Vagina (tissue), 2 donors: ENCODE measurements at regions not wholly inside any gene's neighbourhood (a gene's known extent, or its start where the extent isn't known, plus 50 kb on each side); places are given as distances from the start of the nearest gene placed in this dataset.
A peak's percentile ranks its signal among the peaks of the same experiment; 100 is the strongest.

ENCODE experiments used
- DNase-seq, 2 donors: peaks; one replicate each; pipeline ENCODE4 v3.0.0-alpha.2; 2017; ENCODE audit errors: extremely low spot score in 2 of 2
- H3K27ac ChIP-seq: fragments of 200-600 bp; sonication (generic); one replicate; pipeline ENCODE4 v1.5.1; 2019
- H3K27me3 ChIP-seq: fragments of 200-600 bp; sonication (generic); one replicate; pipeline ENCODE4 v1.5.1; 2019
- H3K36me3 ChIP-seq, 2 donors: fragments of 200-600 bp; sonication (generic); one replicate each; pipeline ENCODE4 v1.5.1; 2017 to 2019
- H3K4me1 ChIP-seq: fragments of 200-600 bp; sonication (generic); one replicate; pipeline ENCODE4 v1.5.1; 2019
- H3K4me3 ChIP-seq, 2 donors: fragments of 200-600 bp; sonication (generic); 1 replicate in 1 of 2; 2 replicates in 1 of 2; pipeline ENCODE4 v1.5.1; 2016 to 2019
- H3K9me3 ChIP-seq: fragments of 200-600 bp; sonication (generic); one replicate; pipeline ENCODE4 v1.5.1; 2019
- POLR2A ChIP-seq, 2 donors: fragments of 450-650 bp; IDR thresholded peaks; one replicate each; pipeline ENCODE4 v1.6.1; 2017; ENCODE audit warnings: antibody characterized with exemption in 2 of 2, mild to moderate bottlenecking in 2 of 2, moderate library complexity in 2 of 2
- POLR2AphosphoS5 ChIP-seq, 2 donors: sonication (generic); formaldehyde crosslinking; IDR thresholded peaks; one replicate each; pipeline ENCODE4 v1.9.0; 2017; ENCODE audit warnings: antibody characterized with exemption in 2 of 2, mild to moderate bottlenecking in 2 of 2, low read depth in 1 of 2; ENCODE audit not compliant: insufficient read depth in 1 of 2
- intact Hi-C: fragments of 100-400 bp; cut with DNase I; formaldehyde crosslinking; loops from one replicate; pipeline ENCODE4 v1.15.1; 2023
- TF ChIP-seq, protein P1 (sequence below), 3 experiments: fragments of 450-650 bp in 2 of 3; fragments of 200-600 bp in 1 of 3; sonication (generic) in 1 of 3; IDR thresholded peaks; one replicate each; pipeline ENCODE4 v1.5.1; 2017 to 2019; ENCODE audit warnings: antibody characterized with exemption in 3 of 3, mild to moderate bottlenecking in 2 of 3, moderate library complexity in 2 of 3

DNA sequence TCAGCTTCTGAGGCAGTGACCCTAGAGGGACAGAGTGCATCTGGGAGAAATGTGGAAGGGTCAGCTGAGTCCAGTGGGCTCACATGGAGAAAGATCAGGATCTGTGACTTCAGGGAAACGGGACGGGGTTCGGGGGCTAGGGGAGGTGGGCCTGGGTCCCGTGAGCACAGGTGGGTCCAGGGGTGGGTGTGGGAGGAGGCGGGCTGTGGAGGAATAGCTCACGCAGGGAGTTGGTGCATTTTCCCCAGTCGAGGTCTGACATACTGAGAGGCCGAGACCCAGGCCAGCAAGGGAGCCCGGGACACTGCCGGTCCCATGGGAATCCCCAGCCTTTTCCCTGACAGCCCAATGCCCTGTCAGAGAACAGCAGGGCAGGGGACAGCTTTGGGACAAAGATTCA is 93.1 kb downstream of the TNFAIP2 start:
- TF ChIP-seq POLR2A (IDR thresholded peaks at IDR 0.05) (no peak), POLR2AphosphoS5 (IDR thresholded peaks at IDR 0.05; ENCODE audit: insufficient read depth in 1 of 2, low read depth in 1 of 2) (no peak)
- TF ChIP-seq, protein P1, sequence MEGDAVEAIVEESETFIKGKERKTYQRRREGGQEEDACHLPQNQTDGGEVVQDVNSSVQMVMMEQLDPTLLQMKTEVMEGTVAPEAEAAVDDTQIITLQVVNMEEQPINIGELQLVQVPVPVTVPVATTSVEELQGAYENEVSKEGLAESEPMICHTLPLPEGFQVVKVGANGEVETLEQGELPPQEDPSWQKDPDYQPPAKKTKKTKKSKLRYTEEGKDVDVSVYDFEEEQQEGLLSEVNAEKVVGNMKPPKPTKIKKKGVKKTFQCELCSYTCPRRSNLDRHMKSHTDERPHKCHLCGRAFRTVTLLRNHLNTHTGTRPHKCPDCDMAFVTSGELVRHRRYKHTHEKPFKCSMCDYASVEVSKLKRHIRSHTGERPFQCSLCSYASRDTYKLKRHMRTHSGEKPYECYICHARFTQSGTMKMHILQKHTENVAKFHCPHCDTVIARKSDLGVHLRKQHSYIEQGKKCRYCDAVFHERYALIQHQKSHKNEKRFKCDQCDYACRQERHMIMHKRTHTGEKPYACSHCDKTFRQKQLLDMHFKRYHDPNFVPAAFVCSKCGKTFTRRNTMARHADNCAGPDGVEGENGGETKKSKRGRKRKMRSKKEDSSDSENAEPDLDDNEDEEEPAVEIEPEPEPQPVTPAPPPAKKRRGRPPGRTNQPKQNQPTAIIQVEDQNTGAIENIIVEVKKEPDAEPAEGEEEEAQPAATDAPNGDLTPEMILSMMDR (IDR thresholded peaks at IDR 0.05): no peak
- intact Hi-C loops: no loop called here
- Histone ChIP-seq H3K4me3 (no peak overlapping the region), H3K27me3 (no peaks in the 10 kb centered on the region), H3K4me1 (peaks cover 13% of the 10 kb centered on the region), H3K27ac (no peak overlapping the region), H3K9me3 (no peaks in the 10 kb centered on the region), H3K36me3 (no peaks in the 10 kb centered on the region)
- DNase-seq: no peak

DNA sequence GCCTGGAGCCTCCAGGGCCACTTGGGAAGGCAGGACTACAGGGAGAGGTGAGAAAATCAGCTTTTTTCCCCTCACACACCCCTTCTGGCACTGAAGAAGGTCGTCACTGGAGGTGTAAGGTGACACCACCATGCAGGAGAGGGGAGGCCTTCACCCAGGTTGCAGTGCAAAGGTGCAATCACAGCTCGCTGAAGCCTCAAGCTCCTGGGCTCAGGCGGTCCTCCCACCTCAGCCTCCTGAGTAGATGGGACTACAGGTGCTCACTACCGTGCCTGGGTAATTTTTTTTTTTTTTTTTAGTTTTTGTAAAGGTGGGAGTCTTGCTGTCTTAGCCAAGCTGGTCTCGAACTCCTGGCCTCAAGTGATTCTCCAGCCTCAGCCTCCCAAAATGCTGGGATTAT is 93.6 kb downstream of the TNFAIP2 start:
- TF ChIP-seq, protein P1 (IDR thresholded peaks at IDR 0.05): no peak
- TF ChIP-seq POLR2A (IDR thresholded peaks at IDR 0.05) (no peak), POLR2AphosphoS5 (IDR thresholded peaks at IDR 0.05; ENCODE audit: insufficient read depth in 1 of 2, low read depth in 1 of 2) (no peak)
- H3K4me3 ChIP-seq: no peak overlapping the region
- no peaks in the 10 kb centered on the region for H3K36me3 ChIP-seq
- intact Hi-C loops: no loop called here
- no peak for DNase-seq
- peaks cover 13% of the 10 kb centered on the region for H3K4me1 ChIP-seq
- H3K9me3 ChIP-seq: no peaks in the 10 kb centered on the region
- H3K27me3 ChIP-seq: no peaks in the 10 kb centered on the region
- H3K27ac ChIP-seq: no peak overlapping the region

DNA sequence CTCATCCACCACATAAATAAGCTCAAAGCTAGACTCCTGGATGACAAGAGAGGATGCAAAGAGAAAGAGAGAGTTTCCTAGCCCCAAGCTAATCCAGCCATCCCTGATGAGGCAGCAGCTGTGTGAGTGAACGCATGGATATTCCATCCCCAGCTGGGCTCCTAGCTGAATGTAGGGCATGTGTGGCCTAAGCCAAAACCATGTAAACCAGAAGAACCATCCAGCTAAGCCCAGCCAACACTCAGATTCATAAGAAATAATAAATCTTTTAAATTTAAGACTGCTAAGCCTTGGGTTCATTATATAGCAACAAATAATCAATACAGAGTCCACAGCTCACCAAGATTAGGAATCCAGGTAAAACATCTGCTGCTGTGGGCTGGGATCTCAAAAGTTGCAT is 94.3 kb downstream of the TNFAIP2 start:
- intact Hi-C loops: no loop called here

DNA sequence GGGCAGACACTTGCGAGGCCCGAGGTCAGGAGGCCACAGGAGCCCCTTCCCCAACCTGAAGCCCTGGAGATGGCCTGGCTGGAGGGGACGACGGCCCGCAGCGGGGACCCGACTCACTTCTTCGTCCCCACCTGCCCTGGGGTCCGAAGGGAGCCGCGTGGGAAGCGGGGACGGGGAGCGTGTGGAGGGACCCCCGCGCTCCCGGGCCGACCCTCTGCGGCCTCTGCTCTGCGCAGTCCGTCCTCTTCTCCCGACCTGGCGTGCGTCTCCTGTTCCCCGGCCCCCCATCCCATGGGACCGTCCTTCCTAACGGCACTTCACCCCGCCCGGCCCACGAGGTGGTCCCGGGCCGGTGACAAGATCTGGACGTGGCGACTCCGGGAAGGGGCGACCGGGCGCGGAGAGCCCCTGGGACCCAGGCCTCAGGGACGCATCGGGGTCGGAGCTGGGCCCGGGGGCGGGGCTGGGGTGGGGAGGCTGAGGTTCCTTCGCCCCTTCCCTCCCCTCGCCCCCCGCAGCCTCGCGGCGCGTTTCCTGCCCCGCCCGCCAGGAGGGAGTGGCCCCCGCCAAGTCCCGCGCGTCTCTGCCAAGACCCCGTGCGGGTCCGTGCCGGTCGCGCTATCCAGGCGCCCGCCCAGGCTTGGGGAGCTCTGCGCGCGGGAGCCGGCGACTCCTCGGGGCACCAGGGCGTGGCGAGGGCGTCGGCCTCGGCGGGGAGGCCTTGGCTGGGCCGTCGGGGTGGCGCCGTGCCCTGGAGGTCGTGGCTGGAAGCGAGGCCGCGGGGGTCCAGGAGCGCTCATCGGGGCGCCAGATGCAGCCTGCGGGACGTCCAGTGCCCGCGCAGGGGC is 97.1 kb downstream of the TNFAIP2 start:
- H3K27ac ChIP-seq: peak overlapping the region; percentile 52
- no peaks in the 10 kb centered on the region for H3K36me3 ChIP-seq
- H3K9me3 ChIP-seq: no peaks in the 10 kb centered on the region
- H3K4me3 ChIP-seq: peak overlapping the region; percentile 43 to 50
- H3K27me3 ChIP-seq: no peaks in the 10 kb centered on the region
- peaks cover 13% of the 10 kb centered on the region for H3K4me1 ChIP-seq
- no peak for DNase-seq
- TF ChIP-seq POLR2A (IDR thresholded peaks at IDR 0.05): no peak
- TF ChIP-seq POLR2AphosphoS5 (IDR thresholded peaks at IDR 0.05; ENCODE audit: insufficient read depth in 1 of 2, low read depth in 1 of 2): no peak
- TF ChIP-seq, protein P1 (IDR thresholded peaks at IDR 0.05): no peak
- intact Hi-C loops: no loop called here

More for the DNA sequence above, 94.3 kb downstream of the TNFAIP2 start:
- H3K4me1 ChIP-seq: peaks cover 13% of the 10 kb centered on the region
- no peak overlapping the region for H3K27ac ChIP-seq
- H3K36me3 ChIP-seq: no peaks in the 10 kb centered on the region
- no peak overlapping the region for H3K4me3 ChIP-seq
- TF ChIP-seq POLR2A (IDR thresholded peaks at IDR 0.05) (no peak), POLR2AphosphoS5 (IDR thresholded peaks at IDR 0.05; ENCODE audit: insufficient read depth in 1 of 2, low read depth in 1 of 2) (no peak)
- TF ChIP-seq, protein P1 (IDR thresholded peaks at IDR 0.05): no peak
- DNase-seq: no peak
- no peaks in the 10 kb centered on the region for H3K27me3 ChIP-seq
- H3K9me3 ChIP-seq: no peaks in the 10 kb centered on the region

DNA sequence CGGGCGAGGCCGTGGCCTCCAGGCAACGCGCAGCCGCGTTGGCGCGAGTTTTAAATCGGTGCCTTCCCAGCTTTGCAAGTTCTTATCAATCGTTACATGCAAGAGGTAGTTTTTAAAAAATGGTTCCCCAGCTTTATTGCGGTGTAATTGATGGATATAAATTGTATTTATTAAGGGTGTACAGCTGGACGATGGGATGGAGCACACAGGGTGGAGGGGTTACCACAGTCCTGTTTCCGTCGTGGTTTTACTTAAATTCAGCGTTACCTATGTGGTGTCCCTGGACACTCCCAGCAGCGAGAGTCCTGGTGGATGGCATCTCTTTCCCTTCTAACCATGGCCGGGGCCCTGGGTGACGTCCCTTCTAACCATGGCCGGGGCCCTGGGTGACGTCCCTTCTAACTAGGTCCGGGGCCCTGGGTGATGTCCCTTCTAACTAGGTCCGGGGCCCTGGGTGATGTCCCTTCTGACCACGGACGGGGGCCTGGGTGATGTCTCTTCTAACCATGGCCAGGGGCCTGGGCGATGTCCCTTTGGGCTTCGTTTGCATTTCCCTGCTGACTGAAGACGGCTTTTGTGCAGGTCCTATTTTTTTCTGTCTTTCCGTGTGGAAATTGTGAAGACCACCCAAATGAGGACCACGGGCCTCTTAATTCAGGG is 97.9 kb downstream of the TNFAIP2 start:
- Histone ChIP-seq H3K36me3 (no peaks in the 10 kb centered on the region), H3K27me3 (no peaks in the 10 kb centered on the region), H3K27ac (peak overlapping the region; percentile 52), H3K9me3 (no peaks in the 10 kb centered on the region), H3K4me3 (peak overlapping the region; percentile 43 to 50), H3K4me1 (peaks cover 13% of the 10 kb centered on the region)
- intact Hi-C loops: no loop called here
- no peak for DNase-seq
- no peak for TF ChIP-seq POLR2A (IDR thresholded peaks at IDR 0.05)
- TF ChIP-seq, protein P1 (IDR thresholded peaks at IDR 0.05): no peak
- no peak for TF ChIP-seq POLR2AphosphoS5 (IDR thresholded peaks at IDR 0.05; ENCODE audit: insufficient read depth in 1 of 2, low read depth in 1 of 2)
